GM23338 (cell line): ENCODE measurements at regions not wholly inside any gene's neighbourhood (a gene's known extent, or its start where the extent isn't known, plus 50 kb on each side); places are given as distances from the start of the nearest gene placed in this dataset.

Source experiments
- ATAC-seq: fragments of 200-7000 bp; cut with Tn5 transposase; 3 replicates; pipeline ENCODE4 v1.9.1; 2020
- DNase-seq: peaks from one replicate; pipeline ENCODE4 v3.0.0-alpha.2; 2015; ENCODE audit warnings: low spot score
- H2AFZ ChIP-seq: fragments of 200-600 bp; sonication (generic); 2 replicates; pipeline ENCODE4 v1.8.0; 2016; ENCODE audit warnings: antibody characterized with exemption, mild to moderate bottlenecking, moderate library complexity
- H3F3A ChIP-seq: fragments of 200-600 bp; sonication (generic); replicated peaks from 2 replicates; pipeline ENCODE4 v1.8.0; 2017; ENCODE audit warnings: antibody characterized with exemption, mixed run types, low read depth
- H3K27ac ChIP-seq: fragments of 200-600 bp; sonication (generic); 2 replicates; pipeline ENCODE4 v1.6.1; 2016; ENCODE audit warnings: low read depth
- H3K27me3 ChIP-seq: fragments of 200-600 bp; sonication (generic); 2 replicates; pipeline ENCODE4 v1.8.0; 2016; ENCODE audit warnings: mild to moderate bottlenecking, mixed run types, moderate library complexity; ENCODE audit not compliant: insufficient read depth
- H3K36me3 ChIP-seq: fragments of 200-600 bp; sonication (generic); 2 replicates; pipeline ENCODE4 v1.8.0; 2016; ENCODE audit warnings: mild to moderate bottlenecking; ENCODE audit not compliant: insufficient read depth
- H3K4me1 ChIP-seq: fragments of 200-600 bp; sonication (generic); 2 replicates; pipeline ENCODE4 v1.8.0; 2016; ENCODE audit warnings: mild to moderate bottlenecking, moderate library complexity; ENCODE audit not compliant: insufficient read depth
- H3K4me2 ChIP-seq: fragments of 200-600 bp; sonication (generic); 2 replicates; pipeline ENCODE4 v1.7.1; 2017; ENCODE audit warnings: mixed run types
- H3K4me3 ChIP-seq: fragments of 200-600 bp; sonication (generic); 2 replicates; pipeline ENCODE4 v1.6.1; 2016; ENCODE audit warnings: mixed run types
- H3K79me2 ChIP-seq: fragments of 200-600 bp; sonication (generic); replicated peaks from 2 replicates; pipeline ENCODE4 v1.8.0; 2017; ENCODE audit warnings: mild to moderate bottlenecking; ENCODE audit not compliant: insufficient read depth
- H3K9me2 ChIP-seq: fragments of 200-600 bp; sonication (generic); 2 replicates; pipeline ENCODE4 v1.8.0; 2017; ENCODE audit not compliant: insufficient read depth
- H4K20me1 ChIP-seq: fragments of 200-600 bp; sonication (generic); replicated peaks from 2 replicates; pipeline ENCODE4 v1.8.0; 2017; ENCODE audit warnings: mild to moderate bottlenecking; ENCODE audit not compliant: insufficient read depth
- H3K27ac Mint-ChIP-seq: 2 replicates; pipeline ENCODE4 v1.8.0; 2020; ENCODE audit warnings: inconsistent platforms, mild to moderate bottlenecking, moderate library complexity, mixed read lengths
- H3K27me3 Mint-ChIP-seq: 3 replicates; pipeline ENCODE4 v1.8.0; 2022; ENCODE audit warnings: low read depth, mild to moderate bottlenecking, moderate library complexity, mixed read lengths, inconsistent platforms; ENCODE audit not compliant: insufficient read depth, poor library complexity
- H3K36me3 Mint-ChIP-seq: 3 replicates; pipeline ENCODE4 v1.8.0; 2021; ENCODE audit warnings: low read depth, mild to moderate bottlenecking, inconsistent platforms, moderate library complexity, mixed read lengths
- H3K4me1 Mint-ChIP-seq: 3 replicates; pipeline ENCODE4 v1.8.0; 2020; ENCODE audit warnings: mild to moderate bottlenecking, inconsistent platforms, mixed read lengths
- H3K4me3 Mint-ChIP-seq: 3 replicates; pipeline ENCODE4 v1.8.0; 2021; ENCODE audit warnings: moderate library complexity, mild to moderate bottlenecking, inconsistent platforms, mixed read lengths
- H3K9me3 Mint-ChIP-seq: 3 replicates; pipeline ENCODE4 v1.8.0; 2020; ENCODE audit warnings: moderate library complexity, mild to moderate bottlenecking, inconsistent platforms, mixed read lengths
- CREB1 ChIP-seq: fragments of 250-450 bp; sonication (Bioruptor Pico); IDR thresholded peaks from 2 replicates; pipeline ENCODE4 v1.5.0; 2020; ENCODE audit warnings: low read depth, mild to moderate bottlenecking, moderate library complexity
- CTCF ChIP-seq, 2 experiments: fragments of 200-600 bp in 1 of 2; sonication (generic) in 1 of 2; conservative IDR thresholded peaks; 2 replicates each; pipeline versions ENCODE4 v1.5.1 to v1.6.1; 2016 to 2017; ENCODE audit warnings: antibody characterized with exemption in 2 of 2, low read depth in 2 of 2, mild to moderate bottlenecking in 2 of 2, moderate library complexity in 1 of 2
- ETS1 ChIP-seq: IDR thresholded peaks from 2 replicates; pipeline ENCODE4 v1.6.1; 2016; ENCODE audit warnings: antibody characterized with exemption
- EZH2 ChIP-seq: fragments of 200-600 bp; sonication (generic); IDR thresholded peaks from one replicate; pipeline ENCODE4 v1.8.0; 2017; ENCODE audit warnings: antibody characterized with exemption, mild to moderate bottlenecking, low read depth; ENCODE audit not compliant: unreplicated experiment
- EZH2phosphoT487 ChIP-seq: fragments of 200-600 bp; sonication (generic); IDR thresholded peaks from one replicate; pipeline ENCODE4 v1.8.1; 2018; ENCODE audit warnings: antibody characterized with exemption; ENCODE audit not compliant: unreplicated experiment
- JUNB ChIP-seq: IDR thresholded peaks from one replicate; pipeline ENCODE4 v1.6.1; 2016; ENCODE audit warnings: antibody characterized with exemption; ENCODE audit not compliant: unreplicated experiment
- NANOG ChIP-seq: IDR thresholded peaks from 2 replicates; pipeline ENCODE4 v1.6.1; 2016; ENCODE audit warnings: antibody characterized with exemption, borderline replicate concordance
- POLR2AphosphoS5 ChIP-seq: IDR thresholded peaks from 2 replicates; pipeline ENCODE4 v1.6.1; 2016; ENCODE audit warnings: antibody characterized with exemption, low read depth
- REST ChIP-seq: IDR thresholded peaks from one replicate; pipeline ENCODE4 v1.6.1; 2018; ENCODE audit warnings: antibody characterized with exemption; ENCODE audit not compliant: unreplicated experiment
- STAT1 ChIP-seq: IDR thresholded peaks from one replicate; pipeline ENCODE4 v1.6.1; 2016; ENCODE audit warnings: antibody characterized with exemption; ENCODE audit not compliant: unreplicated experiment
- ZNF114 ChIP-seq: fragments of 250-450 bp; sonication (Bioruptor Pico); IDR thresholded peaks from 2 replicates; pipeline ENCODE4 v1.5.0; 2020; ENCODE audit warnings: mild to moderate bottlenecking, moderate library complexity
- ZNF331 ChIP-seq: fragments of 250-450 bp; sonication (Bioruptor Pico); IDR thresholded peaks from 2 replicates; pipeline ENCODE4 v1.5.0; 2020; ENCODE audit warnings: low read depth, mild to moderate bottlenecking, moderate library complexity
- ZNF462 ChIP-seq: fragments of 250-450 bp; sonication (Bioruptor Pico); IDR thresholded peaks from 2 replicates; pipeline ENCODE4 v1.5.0; 2020; ENCODE audit warnings: mild to moderate bottlenecking, moderate library complexity

- Histone ChIP-seq H3K27ac (no peak overlapping the region), H4K20me1 (no peaks in the 10 kb centered on the region), H3K27me3 (no peaks in the 10 kb centered on the region), H2AFZ (no peak overlapping the region), H3K36me3 (no peaks in the 10 kb centered on the region), H3K9me2 (no peaks in the 10 kb centered on the region), H3K4me1 (peaks cover 6% of the 10 kb centered on the region), H3K79me2 (no peaks in the 10 kb centered on the region), H3K4me2 (no peak overlapping the region), H3K4me3 (no peak overlapping the region), H3F3A (no peaks in the 10 kb centered on the region)
- Mint-ChIP-seq H3K27me3 (peaks cover 8% of the 10 kb centered on the region), H3K4me3 (no peak overlapping the region), H3K27ac (no peak overlapping the region), H3K9me3 (no peaks in the 10 kb centered on the region), H3K36me3 (no peaks in the 10 kb centered on the region), H3K4me1 (peaks cover 11% of the 10 kb centered on the region)
- TF ChIP-seq ZNF331 (CRISPR knock-in tag) = no peak
- no peak for TF ChIP-seq CREB1 (CRISPR knock-in tag)
- no peak for TF ChIP-seq EZH2
- no peak for TF ChIP-seq ZNF462 (CRISPR knock-in tag)
- TF ChIP-seq JUNB = no peak
- no peak for TF ChIP-seq NANOG
- no peak for TF ChIP-seq EZH2phosphoT487
- TF ChIP-seq STAT1 = no peak
- TF ChIP-seq REST = no peak
- TF ChIP-seq CTCF (conservative IDR thresholded peaks at IDR 0.05; ENCODE audit: low read depth in 2 of 2) = no peak
- no peak for TF ChIP-seq ETS1
- no peak for TF ChIP-seq ZNF114 (CRISPR knock-in tag)
- no peak for TF ChIP-seq POLR2AphosphoS5
- ATAC-seq (no peak), DNase-seq (no peak)
Measured at GRCh38 chr12:67386869-67387565, 117.9 kb downstream of the CAND1 start.
